ENCODE measurements at regions not wholly inside any gene's neighbourhood (a gene's known extent, or its start where the extent isn't known, plus 50 kb on each side); places are given as distances from the start of the nearest gene placed in this dataset.

DNA sequence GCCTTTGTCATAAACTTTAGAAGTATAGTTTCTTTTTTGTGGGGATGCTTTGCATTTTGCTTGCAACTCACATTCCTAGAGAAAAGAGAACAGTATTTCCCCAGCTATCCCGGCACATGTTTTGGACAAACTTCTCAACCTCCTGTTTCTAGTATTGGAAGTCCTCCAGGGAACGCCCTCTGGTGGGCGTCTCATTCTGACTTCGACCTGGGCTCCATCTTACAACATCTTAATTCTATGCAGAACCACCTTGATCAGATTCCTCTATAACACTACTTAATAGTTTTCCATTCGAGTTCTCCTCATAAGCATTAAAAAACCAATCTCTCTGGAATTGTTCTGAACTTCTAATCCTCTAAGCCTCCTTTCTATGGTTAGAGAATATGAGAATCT lies 139.5 kb upstream of the FZD8 start:
- TF ChIP-seq ZBTB7A (IDR thresholded peaks at IDR 0.05; ENCODE audit: low read depth) (no peak), TCF12 (IDR thresholded peaks at IDR 0.05; ENCODE audit: low read depth) (no peak), CEBPB (IDR thresholded peaks at IDR 0.05) (no peak), YY1 (IDR thresholded peaks at IDR 0.05; ENCODE audit: low read depth) (no peak), FOXM1 (IDR thresholded peaks at IDR 0.05; ENCODE audit: borderline replicate concordance, low read depth) (no peak)
- TF ChIP-seq, protein P1, sequence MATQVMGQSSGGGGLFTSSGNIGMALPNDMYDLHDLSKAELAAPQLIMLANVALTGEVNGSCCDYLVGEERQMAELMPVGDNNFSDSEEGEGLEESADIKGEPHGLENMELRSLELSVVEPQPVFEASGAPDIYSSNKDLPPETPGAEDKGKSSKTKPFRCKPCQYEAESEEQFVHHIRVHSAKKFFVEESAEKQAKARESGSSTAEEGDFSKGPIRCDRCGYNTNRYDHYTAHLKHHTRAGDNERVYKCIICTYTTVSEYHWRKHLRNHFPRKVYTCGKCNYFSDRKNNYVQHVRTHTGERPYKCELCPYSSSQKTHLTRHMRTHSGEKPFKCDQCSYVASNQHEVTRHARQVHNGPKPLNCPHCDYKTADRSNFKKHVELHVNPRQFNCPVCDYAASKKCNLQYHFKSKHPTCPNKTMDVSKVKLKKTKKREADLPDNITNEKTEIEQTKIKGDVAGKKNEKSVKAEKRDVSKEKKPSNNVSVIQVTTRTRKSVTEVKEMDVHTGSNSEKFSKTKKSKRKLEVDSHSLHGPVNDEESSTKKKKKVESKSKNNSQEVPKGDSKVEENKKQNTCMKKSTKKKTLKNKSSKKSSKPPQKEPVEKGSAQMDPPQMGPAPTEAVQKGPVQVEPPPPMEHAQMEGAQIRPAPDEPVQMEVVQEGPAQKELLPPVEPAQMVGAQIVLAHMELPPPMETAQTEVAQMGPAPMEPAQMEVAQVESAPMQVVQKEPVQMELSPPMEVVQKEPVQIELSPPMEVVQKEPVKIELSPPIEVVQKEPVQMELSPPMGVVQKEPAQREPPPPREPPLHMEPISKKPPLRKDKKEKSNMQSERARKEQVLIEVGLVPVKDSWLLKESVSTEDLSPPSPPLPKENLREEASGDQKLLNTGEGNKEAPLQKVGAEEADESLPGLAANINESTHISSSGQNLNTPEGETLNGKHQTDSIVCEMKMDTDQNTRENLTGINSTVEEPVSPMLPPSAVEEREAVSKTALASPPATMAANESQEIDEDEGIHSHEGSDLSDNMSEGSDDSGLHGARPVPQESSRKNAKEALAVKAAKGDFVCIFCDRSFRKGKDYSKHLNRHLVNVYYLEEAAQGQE (IDR thresholded peaks at IDR 0.05; ENCODE audit: low read depth), result no peak
